GM19463 (cell line): ENCODE measurements at regions not wholly inside any gene's neighbourhood (a gene's known extent, or its start where the extent isn't known, plus 50 kb on each side); places are given as distances from the start of the nearest gene placed in this dataset.
"Not testable (repeated sequence)": the region's sequence is repeated elsewhere in the genome, so short reads cannot be mapped to it uniquely, and the experiment has no call there.

ENCODE experiments used
- ATAC-seq: cut with Tn5 transposase; IDR thresholded peaks from one replicate; pipeline ENCODE4 v1.9.1; 2021; ENCODE audit warnings: mild to moderate bottlenecking, moderate library complexity; ENCODE audit not compliant: unreplicated experiment

DNA sequence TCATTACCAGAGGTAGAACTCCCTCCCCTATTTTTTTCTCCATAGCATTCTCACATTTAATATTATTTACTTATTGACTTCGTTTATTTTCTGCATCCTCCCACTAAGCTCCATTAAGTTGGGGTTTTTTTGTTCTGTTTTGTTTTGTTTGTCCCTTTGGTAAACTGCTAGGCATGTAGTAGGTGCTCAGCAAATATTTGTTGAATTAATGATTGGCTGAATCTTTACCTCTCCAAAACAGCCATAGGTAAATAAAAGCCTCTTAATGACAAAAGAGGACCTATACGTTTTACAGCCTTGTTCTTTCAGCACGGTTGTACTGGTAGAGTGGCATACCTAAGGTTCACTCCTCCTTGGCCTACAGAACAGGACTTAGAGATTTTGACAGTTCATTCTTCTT, 52.0 kb downstream of the PRORP start:
- no peak for ATAC-seq

- ATAC-seq = no peak
Measured at GRCh38 chr14:35180179-35180578, 57.8 kb downstream of the PRORP start.

- ATAC-seq = not testable (repeated sequence)
Measured at GRCh38 chr14:35184891-35185290, 62.5 kb downstream of the PRORP start.

DNA sequence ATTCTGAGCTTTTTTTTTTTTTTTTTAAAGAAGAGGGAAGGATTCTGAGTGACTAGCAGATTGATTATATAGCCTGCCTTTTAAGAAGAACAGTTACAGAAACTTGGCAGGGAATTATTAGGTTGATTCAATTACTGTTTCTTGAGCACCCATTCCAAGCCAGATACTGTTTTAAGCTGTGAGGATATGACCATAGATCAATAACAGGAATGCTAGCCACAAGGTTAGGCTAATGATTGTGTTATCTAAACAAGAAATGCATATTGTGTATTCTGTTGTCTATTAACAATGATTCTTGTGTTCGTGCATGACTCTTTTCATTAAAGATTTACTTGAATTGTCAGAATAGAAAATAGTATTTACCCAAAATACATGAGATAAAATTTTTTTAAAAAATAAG, 67.1 kb downstream of the PRORP start:
- no peak for ATAC-seq

GRCh38 chr14:35193161-35193560, 70.8 kb downstream of the PRORP start:
- ATAC-seq = no peak

DNA sequence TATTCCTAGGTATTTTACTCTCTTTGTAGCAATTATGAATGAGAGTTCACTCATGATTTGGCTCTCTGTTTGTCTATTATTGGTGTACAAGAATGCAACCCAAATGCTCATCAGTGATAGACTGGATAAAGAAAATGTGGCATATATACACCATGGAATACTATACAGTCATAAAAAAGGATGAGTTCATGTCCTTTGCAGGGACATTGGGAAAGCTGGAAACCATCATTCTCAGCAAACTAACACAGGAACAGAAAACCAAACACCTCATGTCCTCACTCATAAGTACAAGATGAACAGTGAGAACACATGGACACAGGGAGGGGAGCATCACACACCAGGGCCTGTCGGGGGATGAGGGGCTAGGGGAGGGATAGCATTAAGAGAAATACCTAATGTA, 71.8 kb downstream of the PRORP start:
- not testable (repeated sequence) for ATAC-seq

DNA sequence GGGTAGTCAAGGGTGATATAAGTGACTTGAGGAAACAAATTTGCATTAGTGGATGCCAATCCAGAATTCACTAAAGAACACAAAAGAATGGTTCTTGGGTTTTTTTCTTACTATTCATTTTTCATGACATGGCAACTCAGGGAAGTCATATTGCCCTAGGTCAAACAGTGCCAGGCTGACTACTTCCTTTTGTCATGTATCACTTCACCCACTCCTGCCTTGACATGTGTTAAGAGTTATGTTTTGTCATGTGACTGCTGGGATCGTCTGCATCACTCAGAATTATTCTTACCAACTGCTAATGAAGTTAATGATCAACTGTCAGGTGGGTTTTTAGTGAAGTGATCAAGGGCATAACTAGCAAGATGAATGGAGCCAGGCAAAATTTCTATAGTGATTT, 74.2 kb downstream of the PRORP start:
- ATAC-seq = peak; percentile 70

- ATAC-seq = no peak
Measured at GRCh38 chr14:35197015-35197414, 74.7 kb downstream of the PRORP start.

DNA sequence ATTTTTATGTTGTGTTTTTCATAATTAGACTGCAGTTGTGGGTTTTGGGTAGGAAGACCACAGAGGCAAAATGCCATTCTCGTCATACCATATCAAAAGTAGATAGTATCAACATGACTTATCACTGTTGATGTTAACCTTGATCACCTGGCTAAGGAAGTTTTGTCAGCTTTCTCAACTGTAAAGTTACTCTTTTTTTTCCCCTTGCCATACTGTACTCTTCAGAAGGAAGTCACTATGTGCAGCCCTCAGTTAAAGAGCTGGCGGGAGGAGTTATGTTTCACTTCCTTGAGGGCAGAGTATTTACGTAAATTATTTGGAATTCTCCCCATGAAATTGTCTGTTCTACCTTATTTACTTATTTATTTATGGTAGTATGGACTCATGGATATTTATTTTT, 78.7 kb downstream of the PRORP start:
- ATAC-seq = no peak

- no peak for ATAC-seq
Measured at GRCh38 chr14:35202195-35202594, 79.8 kb downstream of the PRORP start.

DNA sequence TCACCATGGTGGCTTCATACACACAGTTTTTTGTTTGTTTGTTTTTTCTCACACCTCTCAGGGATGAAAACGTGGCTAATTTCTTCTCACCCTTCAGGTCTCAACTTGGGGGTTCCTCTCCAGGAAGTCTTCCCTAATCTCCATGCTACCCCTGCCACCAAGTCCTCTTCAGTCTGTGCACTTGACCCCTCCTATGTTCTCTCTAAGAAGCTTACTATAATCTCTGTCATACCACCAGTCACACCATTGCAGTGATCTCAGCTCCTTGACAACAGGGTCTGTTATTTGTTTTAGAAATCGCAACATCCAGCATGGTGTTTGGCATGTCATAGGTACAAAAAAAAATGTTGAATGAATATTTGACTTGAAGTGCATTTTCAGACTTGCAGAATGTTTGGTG, 83.4 kb downstream of the PRORP start:
- no peak for ATAC-seq

GRCh38 chr14:35211067-35211466, 81.1 kb upstream of the PSMA6 start:
- ATAC-seq = no peak

- ATAC-seq = no peak
Measured at GRCh38 chr14:35212471-35213142, 79.6 kb upstream of the PSMA6 start.

- no peak for ATAC-seq
Measured at GRCh38 chr14:35213143-35213788, 78.9 kb upstream of the PSMA6 start.

DNA sequence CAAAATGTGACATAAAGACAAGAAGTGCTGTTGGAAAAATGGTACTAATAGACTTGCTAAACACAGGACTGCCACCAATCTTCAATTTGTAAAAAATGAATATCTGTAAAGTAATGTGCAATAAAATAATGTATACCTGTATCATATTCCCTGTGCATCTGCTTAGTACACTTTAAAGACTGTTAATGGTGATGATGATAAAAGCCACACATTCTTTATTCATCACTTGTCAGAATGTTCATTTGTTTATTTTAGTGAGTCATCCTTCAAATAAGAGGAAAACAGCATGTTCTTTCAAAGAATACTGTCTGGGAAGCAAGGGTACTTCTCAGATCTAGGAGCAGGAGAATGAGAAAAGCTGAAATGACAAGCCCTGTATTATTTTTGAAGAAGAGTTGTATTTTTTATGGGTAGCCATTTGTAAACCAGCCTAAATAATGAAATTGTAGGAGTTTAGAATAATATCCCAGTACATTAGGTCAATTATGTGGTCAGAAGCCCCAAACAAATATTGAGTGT, 78.3 kb upstream of the PSMA6 start:
- ATAC-seq = no peak

DNA sequence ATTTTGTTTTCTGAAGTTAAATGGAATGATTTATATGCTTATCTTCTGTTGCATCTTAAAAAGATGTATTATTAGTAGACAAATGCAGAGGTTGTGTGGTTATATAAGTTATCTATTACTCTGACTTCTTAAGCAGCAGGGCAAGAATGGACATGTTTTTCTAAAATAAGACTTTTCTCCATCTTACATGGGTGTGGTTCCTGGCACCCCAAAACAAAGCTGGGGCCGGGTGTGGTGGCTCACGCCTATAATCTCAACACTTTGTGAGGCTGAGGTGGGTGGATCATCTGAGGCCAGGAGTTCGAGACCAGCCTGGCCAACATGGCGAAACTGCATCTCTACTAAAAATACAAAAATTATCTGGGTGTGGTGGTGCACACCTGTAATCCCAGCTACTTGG, 77.8 kb upstream of the PSMA6 start:
- ATAC-seq = not testable (repeated sequence)

DNA sequence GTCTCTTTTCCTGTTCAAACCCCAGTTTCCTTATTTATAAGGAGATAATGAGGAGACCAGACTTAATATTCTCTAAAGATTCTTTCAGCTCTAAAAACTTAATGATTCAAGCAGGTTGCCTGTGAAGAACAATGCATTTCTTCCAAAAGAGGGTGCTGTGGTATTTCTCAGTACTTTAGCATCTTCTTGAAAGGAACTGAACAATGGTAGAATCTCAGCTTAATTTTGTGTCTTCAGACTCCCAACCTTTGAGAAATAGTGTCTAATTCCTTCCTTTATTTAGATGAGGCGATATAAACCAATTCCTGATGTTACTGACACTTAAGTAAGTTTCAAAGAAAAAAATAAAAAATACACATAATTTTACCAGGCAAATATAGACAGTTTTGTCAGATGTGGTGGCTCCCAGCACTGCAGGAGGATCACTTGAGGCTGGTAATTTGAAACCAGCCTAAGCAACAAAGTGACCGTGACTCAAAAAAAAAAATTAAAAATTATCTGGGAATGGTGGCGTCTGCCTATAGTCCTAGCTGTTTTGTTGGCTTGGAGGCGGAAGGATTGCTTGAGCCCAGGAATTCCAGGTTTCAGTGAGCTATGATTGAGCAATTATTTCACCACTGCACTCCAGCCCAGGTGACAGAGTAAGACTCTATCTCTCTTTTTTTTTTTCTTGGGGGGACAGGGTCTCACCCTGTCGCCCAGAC, 76.9 kb upstream of the PSMA6 start:
- ATAC-seq = no peak

DNA sequence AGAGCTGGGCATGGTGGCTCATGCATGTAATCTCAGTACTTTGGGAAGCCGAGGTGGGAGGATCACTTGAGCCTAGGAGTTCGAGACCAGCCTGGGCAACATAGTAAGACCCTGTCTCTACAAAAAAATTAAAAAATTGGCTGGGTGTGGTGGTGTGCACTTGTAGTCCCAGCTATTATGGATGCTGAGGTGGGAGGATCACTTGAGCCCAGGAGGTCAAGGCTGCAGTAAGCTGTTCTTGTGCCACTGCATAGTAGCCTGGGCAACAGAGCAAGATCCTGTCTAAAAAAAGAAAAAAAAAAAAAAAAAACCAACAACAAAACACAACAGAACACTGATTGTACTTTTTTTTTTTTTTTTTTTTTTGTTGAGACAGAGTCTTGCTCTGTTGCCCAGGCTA, 74.0 kb upstream of the PSMA6 start:
- ATAC-seq = not testable (repeated sequence)

DNA sequence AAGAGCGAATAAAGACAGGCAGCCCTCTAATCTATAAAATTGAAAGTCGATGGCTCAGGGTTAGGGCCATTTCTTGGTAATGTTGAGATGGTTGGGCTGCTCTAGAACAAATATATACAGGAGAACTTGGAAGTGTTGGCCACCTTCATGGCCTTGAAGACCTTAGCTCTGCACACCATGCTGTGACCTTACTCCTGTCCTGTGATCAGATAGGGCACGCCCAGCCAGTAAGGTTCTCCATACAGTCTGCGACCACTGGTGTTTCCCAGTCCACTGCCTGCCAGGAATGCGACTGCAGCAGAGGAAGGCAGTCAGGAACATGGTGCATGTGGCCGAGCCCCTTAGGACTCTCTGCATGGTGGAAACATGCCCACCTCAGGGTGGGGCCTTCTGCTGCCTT, 73.2 kb upstream of the PSMA6 start:
- ATAC-seq = no peak

GRCh38 chr14:35220027-35220676, 72.0 kb upstream of the PSMA6 start:
- ATAC-seq = no peak

DNA sequence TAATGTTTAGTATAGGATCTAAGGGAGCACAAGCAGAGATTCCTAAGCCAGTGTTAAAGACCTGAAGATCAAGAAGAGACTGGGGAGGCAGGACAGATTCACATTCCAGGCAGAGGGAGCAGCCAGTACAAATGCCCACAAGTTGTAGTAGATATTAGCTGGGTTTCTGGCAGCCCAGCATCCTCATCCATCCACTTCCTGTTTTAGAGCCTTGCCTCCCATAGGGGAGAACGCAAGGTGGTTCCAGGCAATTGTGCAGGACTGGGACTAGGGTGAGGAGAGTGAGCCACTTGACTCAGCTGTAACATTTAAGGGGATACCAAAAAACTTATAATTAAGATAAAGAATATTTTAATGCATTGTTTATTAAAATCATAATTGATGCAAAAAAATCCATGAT, 71.3 kb upstream of the PSMA6 start:
- no peak for ATAC-seq
